Natural killer cell (primary cell): ENCODE measurements at regions not wholly inside any gene's neighbourhood (a gene's known extent, or its start where the extent isn't known, plus 50 kb on each side); places are given as distances from the start of the nearest gene placed in this dataset.

Source experiments
- ATAC-seq, 3 donors: fragments of 150-1000 bp in 2 of 3; fragments of 200-7000 bp in 1 of 3; cut with Tn5 transposase; 1 replicate in 1 of 3; 2 replicates in 2 of 3; pipeline ENCODE4 v1.10.0; 2021; ENCODE audit warnings: mild to moderate bottlenecking in 2 of 3, moderate library complexity in 2 of 3
- DNase-seq, 2 donors: peaks; one replicate each; pipeline versions ENCODE4 v3.0.0 to v3.0.0-alpha.2; 2013 to 2021; ENCODE audit warnings: mixed read lengths in 1 of 2
- H3K27ac ChIP-seq: one replicate; pipeline ENCODE4 v1.5.1; 2013; ENCODE audit warnings: mild to moderate bottlenecking, low read length
- H3K27me3 ChIP-seq: one replicate; pipeline ENCODE4 v1.6.1; 2013; ENCODE audit warnings: low read length; ENCODE audit not compliant: control insufficient read depth, insufficient read depth
- H3K36me3 ChIP-seq: one replicate; pipeline ENCODE4 v1.6.1; 2013; ENCODE audit warnings: low read length; ENCODE audit not compliant: control insufficient read depth, insufficient read depth
- H3K4me1 ChIP-seq: one replicate; pipeline ENCODE4 v1.6.1; 2013; ENCODE audit warnings: low read length; ENCODE audit not compliant: control insufficient read depth, insufficient read depth
- H3K4me3 ChIP-seq: one replicate; pipeline ENCODE4 v1.5.1; 2013; ENCODE audit warnings: low read length
- H3K9me3 ChIP-seq: one replicate; pipeline ENCODE4 v1.6.1; 2013; ENCODE audit warnings: low read length; ENCODE audit not compliant: control insufficient read depth, insufficient read depth
- H3K27ac Mint-ChIP-seq, 2 donors: one replicate each; pipeline ENCODE4 v1.8.0; 2022; ENCODE audit warnings: mild to moderate bottlenecking in 2 of 2, mixed read lengths in 2 of 2, moderate library complexity in 1 of 2
- H3K27me3 Mint-ChIP-seq, 2 donors: one replicate each; pipeline ENCODE4 v1.8.0; 2022; ENCODE audit warnings: low read depth in 2 of 2, mixed read lengths in 2 of 2
- H3K36me3 Mint-ChIP-seq: one replicate; pipeline ENCODE4 v1.8.0; 2022; ENCODE audit warnings: mixed read lengths
- H3K4me1 Mint-ChIP-seq, 2 donors: one replicate each; pipeline ENCODE4 v1.8.0; 2022; ENCODE audit warnings: mixed read lengths in 2 of 2
- H3K4me3 Mint-ChIP-seq: one replicate; pipeline ENCODE4 v1.8.0; 2022; ENCODE audit warnings: mild to moderate bottlenecking, moderate library complexity, mixed read lengths
- H3K9me3 Mint-ChIP-seq, 2 donors: one replicate each; pipeline ENCODE4 v1.8.0; 2022; ENCODE audit warnings: mixed read lengths in 2 of 2
- CTCF ChIP-seq: fragments of 200-600 bp; IDR thresholded peaks from one replicate; pipeline ENCODE4 v1.8.0; 2022; ENCODE audit warnings: antibody characterized with exemption
- WGBS: methylation state at CpG from one replicate; pipeline ENCODE4 v1.1.7; 2013; ENCODE audit warnings: missing lambda C conversion rate; ENCODE audit not compliant: insufficient coverage; 5-methylcytosine and 5-hydroxymethylcytosine counted together
- intact Hi-C: fragments of 100-400 bp; cut with micrococcal nuclease; formaldehyde crosslinking; loops from one replicate; pipeline ENCODE4 v1.14.2; 2022

DNA sequence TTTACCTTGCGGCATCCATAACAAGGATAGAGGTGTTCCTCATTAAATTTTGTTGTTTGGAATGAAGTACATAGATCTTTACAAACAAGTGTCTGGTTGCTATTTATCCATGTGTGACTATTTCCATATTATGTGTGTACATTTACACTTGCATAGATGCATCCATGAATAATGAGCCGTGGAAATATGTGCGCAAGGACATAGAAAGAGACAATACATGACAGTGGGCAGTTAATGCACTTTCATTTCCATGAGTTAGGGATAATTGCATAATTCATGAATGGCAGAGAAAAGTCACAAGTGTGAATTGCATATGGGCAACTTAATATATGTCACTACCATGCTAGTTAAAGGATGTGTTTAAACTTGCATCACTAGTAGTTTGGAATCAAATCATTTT is 338.2 kb upstream of the PITX2 start:
- no peak for ATAC-seq

GRCh38 chr4:110962616-110963015 is 339.7 kb upstream of the PITX2 start:
- Mint-ChIP-seq H3K4me1 (no peaks in the 10 kb centered on the region), H3K27me3 (no peaks in the 10 kb centered on the region), H3K4me3 (no peak overlapping the region), H3K27ac (no peak overlapping the region), H3K9me3 (no peaks in the 10 kb centered on the region), H3K36me3 (no peaks in the 10 kb centered on the region)
- DNase-seq = no peak
- intact Hi-C loops = no loop called here
- H3K27ac ChIP-seq = no peak overlapping the region
- 79% methylated on average over 1 of the region's 3 CpGs for WGBS
- ATAC-seq = no peak
- H3K4me1 ChIP-seq = no peaks in the 10 kb centered on the region
- no peaks in the 10 kb centered on the region for H3K27me3 ChIP-seq
- H3K9me3 ChIP-seq = no peaks in the 10 kb centered on the region
- no peaks in the 10 kb centered on the region for H3K36me3 ChIP-seq
- TF ChIP-seq CTCF = no peak
- H3K4me3 ChIP-seq = no peak overlapping the region

More for the DNA sequence above, 338.2 kb upstream of the PITX2 start:
- TF ChIP-seq CTCF = no peak
- Histone ChIP-seq H3K27me3 (no peaks in the 10 kb centered on the region), H3K27ac (no peak overlapping the region), H3K9me3 (no peaks in the 10 kb centered on the region), H3K36me3 (no peaks in the 10 kb centered on the region), H3K4me3 (no peak overlapping the region), H3K4me1 (no peaks in the 10 kb centered on the region)
- H3K36me3 Mint-ChIP-seq = no peaks in the 10 kb centered on the region
- H3K4me1 Mint-ChIP-seq = no peaks in the 10 kb centered on the region
- no peak overlapping the region for H3K4me3 Mint-ChIP-seq
- H3K9me3 Mint-ChIP-seq = no peaks in the 10 kb centered on the region
- 74% methylated on average over 2 of the region's 3 CpGs for WGBS
- H3K27ac Mint-ChIP-seq = no peak overlapping the region
- intact Hi-C loops = no loop called here
- no peaks in the 10 kb centered on the region for H3K27me3 Mint-ChIP-seq
- no peak for DNase-seq

GRCh38 chr4:110963662-110964280 is 340.9 kb upstream of the PITX2 start:
- no peaks in the 10 kb centered on the region for H3K9me3 Mint-ChIP-seq
- no peak for DNase-seq
- 81% methylated on average over 11 of the region's 11 CpGs for WGBS
- H3K4me1 Mint-ChIP-seq = no peaks in the 10 kb centered on the region
- no peak for TF ChIP-seq CTCF
- Histone ChIP-seq H3K9me3 (no peaks in the 10 kb centered on the region), H3K4me3 (no peak overlapping the region), H3K27me3 (no peaks in the 10 kb centered on the region), H3K36me3 (no peaks in the 10 kb centered on the region), H3K4me1 (no peaks in the 10 kb centered on the region), H3K27ac (no peak overlapping the region)
- H3K36me3 Mint-ChIP-seq = no peaks in the 10 kb centered on the region
- H3K27me3 Mint-ChIP-seq = no peaks in the 10 kb centered on the region
- no peak overlapping the region for H3K4me3 Mint-ChIP-seq
- ATAC-seq = no peak
- no peak overlapping the region for H3K27ac Mint-ChIP-seq
- intact Hi-C loops = no loop called here

DNA sequence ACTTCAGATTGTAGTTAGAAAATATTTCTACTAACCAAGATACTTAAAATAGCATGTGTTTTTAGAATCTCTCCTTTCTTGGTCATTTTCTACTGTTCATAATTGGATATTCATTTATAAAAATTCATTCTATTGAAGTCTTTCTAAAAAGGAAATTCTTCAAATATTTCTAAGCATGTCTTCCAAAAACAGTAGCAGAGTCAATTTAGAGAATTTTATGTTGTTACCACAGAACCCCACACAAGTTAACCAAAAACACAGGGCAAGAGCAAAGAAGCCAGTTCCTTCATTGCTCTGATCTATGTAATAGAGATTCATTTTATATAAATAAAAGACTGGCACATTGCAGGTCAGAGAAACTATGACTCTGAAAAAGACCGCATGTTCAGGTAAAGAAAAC is 345.1 kb upstream of the PITX2 start:
- no peaks in the 10 kb centered on the region for H3K4me1 Mint-ChIP-seq
- Histone ChIP-seq H3K4me3 (no peak overlapping the region), H3K36me3 (no peaks in the 10 kb centered on the region), H3K27me3 (no peaks in the 10 kb centered on the region), H3K4me1 (no peaks in the 10 kb centered on the region), H3K9me3 (no peaks in the 10 kb centered on the region), H3K27ac (no peak overlapping the region)
- intact Hi-C loops = no loop called here
- DNase-seq (no peak), ATAC-seq (no peak)
- no peaks in the 10 kb centered on the region for H3K27me3 Mint-ChIP-seq
- WGBS = no CpG with 5 or more reads among the region's 1 CpG
- H3K36me3 Mint-ChIP-seq = no peaks in the 10 kb centered on the region
- TF ChIP-seq CTCF = no peak
- peaks cover 2 to 4% of the 10 kb centered on the region in 2 donors for H3K9me3 Mint-ChIP-seq
- no peak overlapping the region for H3K4me3 Mint-ChIP-seq
- no peak overlapping the region for H3K27ac Mint-ChIP-seq
